GM13977 (cell line): ENCODE measurements at regions not wholly inside any gene's neighbourhood (a gene's known extent, or its start where the extent isn't known, plus 50 kb on each side); places are given as distances from the start of the nearest gene placed in this dataset.

Experiments used
- DNase-seq: peaks from one replicate; pipeline ENCODE4 v3.0.0; 2012; ENCODE audit warnings: low spot score
- CTCF ChIP-seq: IDR thresholded peaks from 2 replicates; pipeline ENCODE4 v1.5.1; 2012; ENCODE audit warnings: mild to moderate bottlenecking, control low read depth; ENCODE audit not compliant: insufficient read depth; ENCODE audit errors: extremely low read depth, missing control alignments
- in situ Hi-C: fragments of 300-500 bp; cut with MboI; formaldehyde crosslinking; loops from one replicate; pipeline ENCODE4 v1.12.0; 2022; ENCODE audit warnings: low sequenced_read_pairs, low pct_unique_long_range_greater_than_20kb, mixed read lengths, inconsistent platforms; ENCODE audit not compliant: unreplicated experiment

- no peak for TF ChIP-seq CTCF
- in situ Hi-C loops: no loop called here
- no peak for DNase-seq
These were observed 971.2 kb downstream of the DIPK2A start for GRCh38 chr3:144942838-144943197.

- no peak for DNase-seq
- no peak for TF ChIP-seq CTCF
- in situ Hi-C loops: no loop called here
These were observed 976.3 kb downstream of the DIPK2A start for GRCh38 chr3:144947895-144948294.

GRCh38 chr3:144948711-144949110 is 977.1 kb downstream of the DIPK2A start:
- no peak for TF ChIP-seq CTCF
- DNase-seq: no peak
- in situ Hi-C loops: no loop called here

- in situ Hi-C loops: no loop called here
- TF ChIP-seq CTCF: no peak
These were observed 982.3 kb downstream of the DIPK2A start for GRCh38 chr3:144953959-144954358.

GRCh38 chr3:144957398-144958101 is 985.9 kb downstream of the DIPK2A start:
- no peak for DNase-seq
- in situ Hi-C loops: no loop called here
- no peak for TF ChIP-seq CTCF

More at GRCh38 chr3:144953959-144954358, 982.3 kb downstream of the DIPK2A start:
- no peak for DNase-seq

- in situ Hi-C loops: no loop called here
These were observed 992.2 kb downstream of the DIPK2A start for GRCh38 chr3:144963810-144964209.

More at GRCh38 chr3:144963810-144964209, 992.2 kb downstream of the DIPK2A start:
- no peak for TF ChIP-seq CTCF
- DNase-seq: no peak
